Glutamatergic neuron (in vitro differentiated cells): ENCODE measurements at regions not wholly inside any gene's neighbourhood (a gene's known extent, or its start where the extent isn't known, plus 50 kb on each side); places are given as distances from the start of the nearest gene placed in this dataset.

Experiments used
- DNase-seq: peaks from one replicate; pipeline ENCODE4 v3.0.0; 2022
- H3K27ac Mint-ChIP-seq: one replicate; pipeline ENCODE4 v1.8.0; 2020; ENCODE audit warnings: mild to moderate bottlenecking, mixed read lengths, inconsistent platforms; ENCODE audit not compliant: unreplicated experiment
- H3K27me3 Mint-ChIP-seq: one replicate; pipeline ENCODE4 v1.8.0; 2020; ENCODE audit warnings: mild to moderate bottlenecking, moderate library complexity, mixed read lengths, inconsistent platforms; ENCODE audit not compliant: unreplicated experiment
- H3K36me3 Mint-ChIP-seq: one replicate; pipeline ENCODE4 v1.8.0; 2020; ENCODE audit warnings: mild to moderate bottlenecking, mixed read lengths, inconsistent platforms; ENCODE audit not compliant: unreplicated experiment
- H3K4me1 Mint-ChIP-seq: one replicate; pipeline ENCODE4 v1.8.0; 2020; ENCODE audit warnings: mild to moderate bottlenecking, low read depth, mixed read lengths, inconsistent platforms; ENCODE audit not compliant: unreplicated experiment
- H3K4me3 Mint-ChIP-seq: one replicate; pipeline ENCODE4 v1.8.0; 2020; ENCODE audit warnings: mild to moderate bottlenecking, mixed read lengths, inconsistent platforms; ENCODE audit not compliant: unreplicated experiment
- H3K9me3 Mint-ChIP-seq: one replicate; pipeline ENCODE4 v1.8.0; 2020; ENCODE audit warnings: mild to moderate bottlenecking, moderate library complexity, mixed read lengths, inconsistent platforms; ENCODE audit not compliant: unreplicated experiment
- TF ChIP-seq, protein P1 (sequence below): fragments of 200-600 bp; sonication (generic); IDR thresholded peaks from one replicate; pipeline ENCODE4 v1.5.0; 2021; ENCODE audit not compliant: partially characterized antibody, unreplicated experiment

GRCh38 chr3:53957831-53958230 lies 66.2 kb upstream of the SELENOK start:
- H3K27me3 Mint-ChIP-seq = no peaks in the 10 kb centered on the region
- no peaks in the 10 kb centered on the region for H3K36me3 Mint-ChIP-seq
- TF ChIP-seq, protein P1, sequence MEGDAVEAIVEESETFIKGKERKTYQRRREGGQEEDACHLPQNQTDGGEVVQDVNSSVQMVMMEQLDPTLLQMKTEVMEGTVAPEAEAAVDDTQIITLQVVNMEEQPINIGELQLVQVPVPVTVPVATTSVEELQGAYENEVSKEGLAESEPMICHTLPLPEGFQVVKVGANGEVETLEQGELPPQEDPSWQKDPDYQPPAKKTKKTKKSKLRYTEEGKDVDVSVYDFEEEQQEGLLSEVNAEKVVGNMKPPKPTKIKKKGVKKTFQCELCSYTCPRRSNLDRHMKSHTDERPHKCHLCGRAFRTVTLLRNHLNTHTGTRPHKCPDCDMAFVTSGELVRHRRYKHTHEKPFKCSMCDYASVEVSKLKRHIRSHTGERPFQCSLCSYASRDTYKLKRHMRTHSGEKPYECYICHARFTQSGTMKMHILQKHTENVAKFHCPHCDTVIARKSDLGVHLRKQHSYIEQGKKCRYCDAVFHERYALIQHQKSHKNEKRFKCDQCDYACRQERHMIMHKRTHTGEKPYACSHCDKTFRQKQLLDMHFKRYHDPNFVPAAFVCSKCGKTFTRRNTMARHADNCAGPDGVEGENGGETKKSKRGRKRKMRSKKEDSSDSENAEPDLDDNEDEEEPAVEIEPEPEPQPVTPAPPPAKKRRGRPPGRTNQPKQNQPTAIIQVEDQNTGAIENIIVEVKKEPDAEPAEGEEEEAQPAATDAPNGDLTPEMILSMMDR = no peak
- DNase-seq = no peak
- H3K9me3 Mint-ChIP-seq = no peaks in the 10 kb centered on the region
- no peak overlapping the region for H3K27ac Mint-ChIP-seq
- no peak overlapping the region for H3K4me3 Mint-ChIP-seq
- no peaks in the 10 kb centered on the region for H3K4me1 Mint-ChIP-seq

GRCh38 chr3:53956586-53956985 lies 64.9 kb upstream of the SELENOK start:
- Mint-ChIP-seq H3K4me1 (no peaks in the 10 kb centered on the region), H3K27ac (no peak overlapping the region), H3K9me3 (no peaks in the 10 kb centered on the region), H3K27me3 (no peaks in the 10 kb centered on the region), H3K4me3 (no peak overlapping the region), H3K36me3 (no peaks in the 10 kb centered on the region)
- no peak for DNase-seq
- TF ChIP-seq, protein P1 = no peak

DNA sequence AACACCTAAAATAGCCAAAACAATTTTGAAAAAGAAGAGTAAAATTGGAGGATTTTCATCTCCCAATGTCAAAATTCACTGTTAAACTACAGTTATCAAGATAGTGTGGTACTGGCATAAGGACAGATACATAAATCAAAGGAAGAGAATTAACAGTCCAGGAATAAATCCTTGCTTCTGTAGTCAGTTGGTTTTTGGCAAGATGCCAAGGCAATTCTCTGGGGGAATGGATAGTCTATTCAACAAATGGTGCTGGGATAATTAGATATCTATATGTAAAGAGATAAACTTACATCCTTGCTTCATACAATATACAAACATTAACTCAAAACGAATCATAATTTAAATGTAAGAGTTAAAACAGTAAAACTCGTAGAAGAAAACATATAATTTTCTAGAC lies 57.9 kb upstream of the SELENOK start:
- TF ChIP-seq, protein P1 = no peak
- Mint-ChIP-seq H3K9me3 (peaks cover 10% of the 10 kb centered on the region), H3K36me3 (peaks cover 10% of the 10 kb centered on the region), H3K27ac (no peak overlapping the region), H3K4me1 (peaks cover 4% of the 10 kb centered on the region), H3K27me3 (no peaks in the 10 kb centered on the region), H3K4me3 (no peak overlapping the region)
- peak; percentile 72 for DNase-seq

GRCh38 chr3:53948174-53948573 lies 56.5 kb upstream of the SELENOK start:
- no peak for DNase-seq

GRCh38 chr3:53944028-53944427 lies 52.4 kb upstream of the SELENOK start:
- Mint-ChIP-seq H3K27me3 (no peaks in the 10 kb centered on the region), H3K4me1 (peaks cover 6% of the 10 kb centered on the region), H3K27ac (no peak overlapping the region), H3K4me3 (no peak overlapping the region), H3K9me3 (peaks cover 6% of the 10 kb centered on the region), H3K36me3 (peaks cover 10% of the 10 kb centered on the region)
- TF ChIP-seq, protein P1 = no peak
- no peak for DNase-seq

More at GRCh38 chr3:53948174-53948573, 56.5 kb upstream of the SELENOK start:
- H3K27me3 Mint-ChIP-seq = no peaks in the 10 kb centered on the region
- TF ChIP-seq, protein P1 = no peak
- H3K36me3 Mint-ChIP-seq = peaks cover 10% of the 10 kb centered on the region
- H3K4me1 Mint-ChIP-seq = peaks cover 4% of the 10 kb centered on the region
- peaks cover 11% of the 10 kb centered on the region for H3K9me3 Mint-ChIP-seq
- no peak overlapping the region for H3K4me3 Mint-ChIP-seq
- no peak overlapping the region for H3K27ac Mint-ChIP-seq
